Endothelial cell of umbilical vein (primary cell): ENCODE measurements at regions not wholly inside any gene's neighbourhood (a gene's known extent, or its start where the extent isn't known, plus 50 kb on each side); places are given as distances from the start of the nearest gene placed in this dataset.

Source experiments
- BruUV-seq: library from RNA; stranded (reverse); fragments of 400-500 nt; replicated peaks from 2 replicates; lab custom pipeline; 2021; lab: Mats Ljungman, UMichigan
- CTCF ChIA-PET: fragments of 300-600, 350-600 bp; sonication (Branson Sonifier 250); formaldehyde crosslinking; loops from one replicate; lab custom pipeline; 2021; ENCODE audit warnings: antibody characterized with exemption, inconsistent platforms; lab: Charles Lee
- POLR2A ChIA-PET: fragments of 300-600, 350-600 bp; sonication (Branson Sonifier 250); formaldehyde crosslinking; loops from one replicate; lab custom pipeline; 2021; ENCODE audit warnings: antibody characterized with exemption, inconsistent platforms; lab: Charles Lee
- DNase-seq: peaks from one replicate; pipeline ENCODE4 v3.0.0-alpha.2; 2011; ENCODE audit warnings: low read depth, low spot score
- FAIRE-seq: peaks from 2 replicates; lab custom pipeline; 2011; peaks lifted over from hg19 to GRCh38; lab: Jason Lieb, UNC
- H2AFZ ChIP-seq: 2 replicates; pipeline ENCODE4 v1.6.0; 2012; ENCODE audit warnings: low read depth, low read length, control low read depth, inconsistent platforms
- H3K27ac ChIP-seq: 2 replicates; pipeline ENCODE4 v1.5.1; 2011; ENCODE audit warnings: low read depth, mild to moderate bottlenecking, control low read depth, low read length, moderate library complexity; ENCODE audit not compliant: insufficient read depth
- H3K27me3 ChIP-seq, 2 experiments: 2 replicates each; pipeline versions ENCODE4 v1.6.0 to v1.6.1; 2011; ENCODE audit warnings: low read length in 2 of 2, mixed read lengths in 1 of 2; ENCODE audit not compliant: control insufficient read depth in 2 of 2, insufficient read depth in 2 of 2
- H3K36me3 ChIP-seq, 2 experiments: 2 replicates in 1 of 2; 3 replicates in 1 of 2; pipeline ENCODE4 v1.5.1; 2011; ENCODE audit warnings: low read length in 2 of 2, mild to moderate bottlenecking in 1 of 2, moderate library complexity in 1 of 2; ENCODE audit not compliant: control insufficient read depth in 2 of 2, insufficient read depth in 2 of 2; ENCODE audit errors: extremely low read depth in 1 of 2
- H3K4me1 ChIP-seq: 3 replicates; pipeline ENCODE4 v1.5.1; 2011; ENCODE audit warnings: mild to moderate bottlenecking, low read length; ENCODE audit not compliant: control insufficient read depth, insufficient read depth; ENCODE audit errors: extremely low read depth
- H3K4me2 ChIP-seq: 2 replicates; pipeline ENCODE4 v1.6.1; 2011; ENCODE audit warnings: low read length, control low read depth, mixed read lengths; ENCODE audit not compliant: insufficient read depth
- H3K4me3 ChIP-seq, 3 experiments: fragments of 200-600 bp in 1 of 3; sonication (generic), shearing (Covaris generic) in 1 of 3; replicated peaks in 1 of 3; 2 replicates each; pipeline ENCODE4 v1.5.1; 2011 to 2016; ENCODE audit warnings: control low read depth in 3 of 3, low read length in 3 of 3, mild to moderate bottlenecking in 2 of 3, inconsistent platforms in 1 of 3, low read depth in 1 of 3, moderate library complexity in 1 of 3; ENCODE audit not compliant: insufficient read depth in 1 of 3
- H3K79me2 ChIP-seq: 2 replicates; pipeline ENCODE4 v1.6.0; 2012; ENCODE audit warnings: low read length, inconsistent platforms; ENCODE audit not compliant: control insufficient read depth, insufficient read depth
- H3K9ac ChIP-seq: replicated peaks from 2 replicates; pipeline ENCODE3; 2011; ENCODE audit warnings: low read length, control low read depth; ENCODE audit not compliant: insufficient read depth; ENCODE audit errors: extremely low read depth
- H3K9me1 ChIP-seq: replicated peaks from 3 replicates; pipeline ENCODE4 v1.6.0; 2011; ENCODE audit warnings: mild to moderate bottlenecking, low read length; ENCODE audit not compliant: control insufficient read depth, insufficient read depth; ENCODE audit errors: extremely low read depth
- H3K9me3 ChIP-seq: replicated peaks from 2 replicates; pipeline ENCODE4 v1.5.1; 2012; ENCODE audit warnings: low read length, inconsistent platforms; ENCODE audit not compliant: control insufficient read depth, insufficient read depth
- H4K20me1 ChIP-seq: replicated peaks from 2 replicates; pipeline ENCODE3; 2011; ENCODE audit warnings: mild to moderate bottlenecking, low read length; ENCODE audit not compliant: control insufficient read depth, insufficient read depth; ENCODE audit errors: extremely low read depth
- FOS ChIP-seq: IDR thresholded peaks from 2 replicates; pipeline ENCODE4 v1.6.1; 2011; ENCODE audit warnings: mild to moderate bottlenecking, low read length, moderate library complexity, borderline replicate concordance; ENCODE audit not compliant: insufficient read depth
- GATA2 ChIP-seq: IDR thresholded peaks from 2 replicates; pipeline ENCODE4 v1.7.0; 2011; ENCODE audit warnings: low read depth, mild to moderate bottlenecking, moderate library complexity, mixed read lengths, low read length; ENCODE audit not compliant: insufficient read length, insufficient read depth
- JUN ChIP-seq: IDR thresholded peaks from 2 replicates; pipeline ENCODE4 v1.6.1; 2011; ENCODE audit warnings: borderline replicate concordance, low read depth; ENCODE audit not compliant: insufficient read length, insufficient read depth
- MAX ChIP-seq: IDR thresholded peaks from 2 replicates; pipeline ENCODE4 v1.6.1; 2011; ENCODE audit not compliant: insufficient read depth, insufficient read length
- MYC ChIP-seq: IDR thresholded peaks from one replicate; pipeline ENCODE4 v1.6.1; 2011; ENCODE audit warnings: mild to moderate bottlenecking, low read depth, low read length
- POLR2A ChIP-seq: IDR thresholded peaks from 2 replicates; pipeline ENCODE4 v1.6.1; 2012; ENCODE audit warnings: low read depth, mild to moderate bottlenecking, control low read depth, low read length
- POLR2AphosphoS5 ChIP-seq: IDR thresholded peaks from 2 replicates; pipeline ENCODE4 v1.6.1; 2012; ENCODE audit warnings: low read depth, mild to moderate bottlenecking, control low read depth, low read length, moderate library complexity; ENCODE audit not compliant: insufficient read depth
- dilution Hi-C: fragments of 300-500 bp; cut with MboI; formaldehyde crosslinking; loops from one replicate; pipeline ENCODE4 v1.15.0; 2019; ENCODE audit warnings: low sequenced_read_pairs; ENCODE audit not compliant: extremely low pct_ligation_motif_present
- intact Hi-C: fragments of 100-400 bp; cut with micrococcal nuclease; formaldehyde crosslinking; loops from one replicate; pipeline ENCODE4 v1.10.0; 2022
- TF ChIP-seq, protein P1 (sequence below), 2 donors: IDR thresholded peaks; 1 replicate in 1 of 2; 2 replicates in 1 of 2; pipeline ENCODE4 v1.5.1; 2011; ENCODE audit warnings: low read length in 2 of 2, mild to moderate bottlenecking in 2 of 2, moderate library complexity in 2 of 2, control low read depth in 1 of 2, inconsistent platforms in 1 of 2, low read depth in 1 of 2; ENCODE audit not compliant: insufficient read depth in 1 of 2; ENCODE audit errors: extremely low read depth in 1 of 2

GRCh38 chr18:30378097-30378496 lies 664.4 kb downstream of the DSC3 start:
- no peak for DNase-seq
- no peak overlapping the region for H2AFZ ChIP-seq
- no TSS peak for BruUV-seq
- no peak overlapping the region for H3K4me3 ChIP-seq
- H3K4me1 ChIP-seq = no peaks in the 10 kb centered on the region
- no peak overlapping the region for H3K27ac ChIP-seq
- H3K27me3 ChIP-seq = no peaks in the 10 kb centered on the region
- H3K4me2 ChIP-seq = no peak overlapping the region
- H3K79me2 ChIP-seq = no peaks in the 10 kb centered on the region
- H3K9me1 ChIP-seq = no peaks in the 10 kb centered on the region
- TF ChIP-seq POLR2AphosphoS5 = no peak
- TF ChIP-seq FOS = no peak
- TF ChIP-seq POLR2A = no peak
- no peak for TF ChIP-seq JUN
- no peak for TF ChIP-seq MYC
- TF ChIP-seq MAX = no peak
- TF ChIP-seq GATA2 = no peak
- TF ChIP-seq, protein P1, sequence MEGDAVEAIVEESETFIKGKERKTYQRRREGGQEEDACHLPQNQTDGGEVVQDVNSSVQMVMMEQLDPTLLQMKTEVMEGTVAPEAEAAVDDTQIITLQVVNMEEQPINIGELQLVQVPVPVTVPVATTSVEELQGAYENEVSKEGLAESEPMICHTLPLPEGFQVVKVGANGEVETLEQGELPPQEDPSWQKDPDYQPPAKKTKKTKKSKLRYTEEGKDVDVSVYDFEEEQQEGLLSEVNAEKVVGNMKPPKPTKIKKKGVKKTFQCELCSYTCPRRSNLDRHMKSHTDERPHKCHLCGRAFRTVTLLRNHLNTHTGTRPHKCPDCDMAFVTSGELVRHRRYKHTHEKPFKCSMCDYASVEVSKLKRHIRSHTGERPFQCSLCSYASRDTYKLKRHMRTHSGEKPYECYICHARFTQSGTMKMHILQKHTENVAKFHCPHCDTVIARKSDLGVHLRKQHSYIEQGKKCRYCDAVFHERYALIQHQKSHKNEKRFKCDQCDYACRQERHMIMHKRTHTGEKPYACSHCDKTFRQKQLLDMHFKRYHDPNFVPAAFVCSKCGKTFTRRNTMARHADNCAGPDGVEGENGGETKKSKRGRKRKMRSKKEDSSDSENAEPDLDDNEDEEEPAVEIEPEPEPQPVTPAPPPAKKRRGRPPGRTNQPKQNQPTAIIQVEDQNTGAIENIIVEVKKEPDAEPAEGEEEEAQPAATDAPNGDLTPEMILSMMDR (IDR thresholded peaks at IDR 0.05; ENCODE audit: extremely low read depth in 1 of 2, insufficient read depth in 1 of 2, low read depth in 1 of 2, low read length in 2 of 2) = no peak
- dilution Hi-C loops (no loop called here), intact Hi-C loops (no loop called here)
- H4K20me1 ChIP-seq = no peaks in the 10 kb centered on the region
- no peak for FAIRE-seq
- H3K9me3 ChIP-seq = no peaks in the 10 kb centered on the region
- POLR2A ChIA-PET = no interaction called here
- CTCF ChIA-PET = no interaction called here
- H3K9ac ChIP-seq = no peak overlapping the region
- no peaks in the 10 kb centered on the region for H3K36me3 ChIP-seq
